ACC112 (cell line): ENCODE measurements at regions not wholly inside any gene's neighbourhood (a gene's known extent, or its start where the extent isn't known, plus 50 kb on each side); places are given as distances from the start of the nearest gene placed in this dataset.

Source experiments
- H2AFZ ChIP-seq: fragments of 200-600 bp; sonication (generic); one replicate; pipeline ENCODE4 v1.6.0; 2017; ENCODE audit warnings: antibody characterized with exemption, low read length; ENCODE audit not compliant: unreplicated experiment
- H3K27ac ChIP-seq: fragments of 200-600 bp; sonication (generic); 2 replicates; pipeline ENCODE4 v1.5.1; 2014; ENCODE audit warnings: low read depth, mild to moderate bottlenecking, antibody characterized with exemption, low read length, moderate library complexity
- H3K27me3 ChIP-seq: fragments of 200-600 bp; sonication (generic); 2 replicates; pipeline ENCODE4 v1.6.1; 2014; ENCODE audit warnings: mild to moderate bottlenecking, antibody characterized with exemption, low read length, moderate library complexity, mixed read lengths; ENCODE audit not compliant: insufficient read depth
- H3K36me3 ChIP-seq: fragments of 200-600 bp; sonication (generic); 2 replicates; pipeline ENCODE4 v1.6.1; 2016; ENCODE audit warnings: mild to moderate bottlenecking, antibody characterized with exemption, low read length, moderate library complexity, mixed read lengths; ENCODE audit not compliant: insufficient read depth
- H3K4me1 ChIP-seq: fragments of 200-600 bp; sonication (generic); one replicate; pipeline ENCODE4 v1.6.1; 2016; ENCODE audit warnings: low read length, mixed read lengths; ENCODE audit not compliant: insufficient read depth, unreplicated experiment, control insufficient read depth
- H3K4me3 ChIP-seq: fragments of 200-600 bp; sonication (generic); 2 replicates; pipeline ENCODE4 v1.5.1; 2014; ENCODE audit warnings: mild to moderate bottlenecking, low read depth, low read length
- H3K79me2 ChIP-seq: fragments of 200-600 bp; sonication (generic); one replicate; pipeline ENCODE4 v1.6.0; 2016; ENCODE audit warnings: low read length; ENCODE audit not compliant: control insufficient read depth, unreplicated experiment, insufficient read depth

GRCh38 chr5:10155897-10156667, 93.6 kb downstream of the ATPSCKMT start:
- no peaks in the 10 kb centered on the region for H3K36me3 ChIP-seq
- no peaks in the 10 kb centered on the region for H3K4me1 ChIP-seq
- H2AFZ ChIP-seq: no peak overlapping the region
- no peak overlapping the region for H3K4me3 ChIP-seq
- H3K79me2 ChIP-seq: no peaks in the 10 kb centered on the region
- no peak overlapping the region for H3K27ac ChIP-seq
- peaks cover 5% of the 10 kb centered on the region; the same call in 1 of the 2 replicates for H3K27me3 ChIP-seq

- no peaks in the 10 kb centered on the region for H3K79me2 ChIP-seq
- no peak overlapping the region for H3K4me3 ChIP-seq
- H3K4me1 ChIP-seq: no peaks in the 10 kb centered on the region
These were observed 95.7 kb downstream of the ATPSCKMT start for GRCh38 chr5:10153808-10154537.

GRCh38 chr5:10153394-10153793, 96.3 kb downstream of the ATPSCKMT start:
- Histone ChIP-seq H3K4me1 (no peaks in the 10 kb centered on the region), H3K27me3 (peaks cover 5% of the 10 kb centered on the region; the same call in 1 of the 2 replicates), H3K4me3 (no peak overlapping the region), H3K79me2 (no peaks in the 10 kb centered on the region), H3K27ac (no peak overlapping the region), H3K36me3 (no peaks in the 10 kb centered on the region), H2AFZ (no peak overlapping the region)

More at GRCh38 chr5:10153808-10154537, 95.7 kb downstream of the ATPSCKMT start:
- no peak overlapping the region for H2AFZ ChIP-seq
- H3K36me3 ChIP-seq: no peaks in the 10 kb centered on the region
- H3K27ac ChIP-seq: no peak overlapping the region
- peaks cover 3% of the 10 kb centered on the region; the same call in 1 of the 2 replicates for H3K27me3 ChIP-seq

- Histone ChIP-seq H2AFZ (no peak overlapping the region), H3K4me1 (no peaks in the 10 kb centered on the region), H3K79me2 (no peaks in the 10 kb centered on the region), H3K27ac (no peak overlapping the region), H3K36me3 (no peaks in the 10 kb centered on the region), H3K4me3 (no peak overlapping the region), H3K27me3 (peaks cover 7% of the 10 kb centered on the region)
These were observed 98.0 kb downstream of the ATPSCKMT start for GRCh38 chr5:10151656-10152055.

- H3K27me3 ChIP-seq: peaks cover 8% of the 10 kb centered on the region
- H3K4me3 ChIP-seq: no peak overlapping the region
- no peak overlapping the region for H3K27ac ChIP-seq
- H3K36me3 ChIP-seq: no peaks in the 10 kb centered on the region
- no peak overlapping the region for H2AFZ ChIP-seq
- H3K4me1 ChIP-seq: no peaks in the 10 kb centered on the region
- H3K79me2 ChIP-seq: no peaks in the 10 kb centered on the region
These were observed 99.8 kb downstream of the ATPSCKMT start for GRCh38 chr5:10149911-10150310.

- Histone ChIP-seq H3K27me3 (peaks cover 8% of the 10 kb centered on the region), H3K4me3 (no peak overlapping the region), H3K36me3 (no peaks in the 10 kb centered on the region), H3K27ac (no peak overlapping the region), H3K79me2 (no peaks in the 10 kb centered on the region), H2AFZ (no peak overlapping the region), H3K4me1 (no peaks in the 10 kb centered on the region)
These were observed 103.7 kb downstream of the ATPSCKMT start for GRCh38 chr5:10145923-10146401.

- Histone ChIP-seq H3K4me3 (no peak overlapping the region), H3K4me1 (no peaks in the 10 kb centered on the region), H3K36me3 (no peaks in the 10 kb centered on the region), H2AFZ (no peak overlapping the region), H3K27me3 (peaks cover 6% of the 10 kb centered on the region), H3K79me2 (no peaks in the 10 kb centered on the region), H3K27ac (no peak overlapping the region)
These were observed 105.6 kb downstream of the ATPSCKMT start for GRCh38 chr5:10144040-10144439.

GRCh38 chr5:10140195-10140973, 109.3 kb downstream of the ATPSCKMT start:
- H3K27ac ChIP-seq: no peak overlapping the region
- no peak overlapping the region for H3K4me3 ChIP-seq
- H3K36me3 ChIP-seq: no peaks in the 10 kb centered on the region
- no peak overlapping the region for H2AFZ ChIP-seq
- H3K4me1 ChIP-seq: no peaks in the 10 kb centered on the region
- H3K79me2 ChIP-seq: no peaks in the 10 kb centered on the region
- no peaks in the 10 kb centered on the region for H3K27me3 ChIP-seq

- Histone ChIP-seq H3K4me1 (no peaks in the 10 kb centered on the region), H3K36me3 (no peaks in the 10 kb centered on the region), H3K4me3 (no peak overlapping the region), H3K79me2 (no peaks in the 10 kb centered on the region), H3K27me3 (no peaks in the 10 kb centered on the region), H2AFZ (no peak overlapping the region), H3K27ac (no peak overlapping the region)
These were observed 111.2 kb downstream of the ATPSCKMT start for GRCh38 chr5:10138395-10139057.

- no peak overlapping the region for H2AFZ ChIP-seq
- no peaks in the 10 kb centered on the region for H3K4me1 ChIP-seq
- no peak overlapping the region for H3K27ac ChIP-seq
- H3K4me3 ChIP-seq: no peak overlapping the region
- H3K79me2 ChIP-seq: no peaks in the 10 kb centered on the region
- H3K36me3 ChIP-seq: no peaks in the 10 kb centered on the region
- no peaks in the 10 kb centered on the region for H3K27me3 ChIP-seq
These were observed 115.9 kb downstream of the ATPSCKMT start for GRCh38 chr5:10133830-10134229.
